GM21528 (cell line): ENCODE measurements at regions not wholly inside any gene's neighbourhood (a gene's known extent, or its start where the extent isn't known, plus 50 kb on each side); places are given as distances from the start of the nearest gene placed in this dataset.

Experiments
- ATAC-seq: cut with Tn5 transposase; IDR thresholded peaks from one replicate; pipeline ENCODE4 v1.9.1; 2021; ENCODE audit warnings: mild to moderate bottlenecking, moderate library complexity; ENCODE audit not compliant: unreplicated experiment, low FRiP score

- ATAC-seq = no peak
Observed at GRCh38 chr5:133905424-133905823, 63.0 kb downstream of the C5orf15 start.

GRCh38 chr5:133904641-133905040 is 63.8 kb downstream of the C5orf15 start:
- ATAC-seq = no peak

- no peak for ATAC-seq
Observed at GRCh38 chr5:133902511-133903118, 65.8 kb downstream of the C5orf15 start.

GRCh38 chr5:133900534-133901270 is 67.7 kb downstream of the C5orf15 start:
- ATAC-seq = no peak

- no peak for ATAC-seq
Observed at GRCh38 chr5:133899506-133899905, 68.9 kb downstream of the C5orf15 start.

GRCh38 chr5:133898440-133898839 is 70.0 kb downstream of the C5orf15 start:
- ATAC-seq = no peak

- ATAC-seq = no peak
Observed at GRCh38 chr5:133897431-133897830, 71.0 kb downstream of the C5orf15 start.

- ATAC-seq = no peak
Observed at GRCh38 chr5:133896873-133897272, 71.6 kb downstream of the C5orf15 start.

- ATAC-seq = no peak
Observed at GRCh38 chr5:133895979-133896845, 72.2 kb downstream of the C5orf15 start.

GRCh38 chr5:133894143-133894542 is 74.3 kb downstream of the C5orf15 start:
- no peak for ATAC-seq

- ATAC-seq = no peak
Observed at GRCh38 chr5:133892774-133893173, 75.7 kb downstream of the C5orf15 start.

GRCh38 chr5:133892306-133892705 is 76.1 kb downstream of the C5orf15 start:
- ATAC-seq = no peak

GRCh38 chr5:133891390-133891789 is 77.0 kb downstream of the C5orf15 start:
- no peak for ATAC-seq

- no peak for ATAC-seq
Observed at GRCh38 chr5:133890776-133891280, 77.6 kb downstream of the C5orf15 start.

GRCh38 chr5:133890314-133890713 is 78.1 kb downstream of the C5orf15 start:
- no peak for ATAC-seq

- ATAC-seq = no peak
Observed at GRCh38 chr5:133889271-133889905, 79.0 kb downstream of the C5orf15 start.

- no peak for ATAC-seq
Observed at GRCh38 chr5:133888625-133888991, 79.8 kb downstream of the C5orf15 start.

GRCh38 chr5:133885566-133885965 is 82.9 kb downstream of the C5orf15 start:
- no peak for ATAC-seq

GRCh38 chr5:133884569-133885311 is 83.7 kb downstream of the C5orf15 start:
- no peak for ATAC-seq

- no peak for ATAC-seq
Observed at GRCh38 chr5:133883916-133884315, 84.5 kb downstream of the C5orf15 start.
